OCI-LY7 (cell line): ENCODE measurements at regions not wholly inside any gene's neighbourhood (a gene's known extent, or its start where the extent isn't known, plus 50 kb on each side); places are given as distances from the start of the nearest gene placed in this dataset.

Experiments
- CTCF ChIP-seq: fragments of 200-600 bp; sonication (generic); conservative IDR thresholded peaks from 2 replicates; pipeline ENCODE4 v1.5.1; 2014; ENCODE audit warnings: mild to moderate bottlenecking, antibody characterized with exemption, low read length, moderate library complexity, mixed read lengths
- EZH2phosphoT487 ChIP-seq: fragments of 200-600 bp; sonication (generic); IDR thresholded peaks from 2 replicates; pipeline ENCODE4 v1.6.1; 2018; ENCODE audit warnings: low read depth, borderline replicate concordance, mild to moderate bottlenecking, mixed run types, antibody characterized with exemption, low read length, moderate library complexity, mixed read lengths

DNA sequence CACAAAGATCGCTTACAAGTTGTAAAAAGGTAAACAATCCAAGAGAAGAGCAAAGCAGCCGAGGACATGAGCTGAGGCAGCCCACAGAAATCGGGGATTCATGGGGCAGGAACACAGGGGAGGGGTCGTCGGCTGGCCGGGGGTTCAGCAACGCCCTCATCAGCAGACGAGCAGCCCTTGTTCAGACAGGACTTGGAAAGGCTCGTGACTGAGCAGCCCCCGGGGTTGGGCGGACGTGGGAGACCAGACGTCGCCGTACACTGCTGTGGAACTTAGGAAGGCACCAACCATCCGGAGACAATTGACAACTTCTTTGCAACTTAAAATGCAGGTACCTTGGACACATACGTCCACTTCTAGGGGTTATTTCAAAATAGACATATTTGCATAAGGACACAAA is 370.5 kb downstream of the BRD1 start:
- no peak for TF ChIP-seq CTCF
- no peak for TF ChIP-seq EZH2phosphoT487
